ENCODE measurements at regions not wholly inside any gene's neighbourhood (a gene's known extent, or its start where the extent isn't known, plus 50 kb on each side); places are given as distances from the start of the nearest gene placed in this dataset.

- TF ChIP-seq ZNF775 (CRISPR knock-in tag; IDR thresholded peaks at IDR 0.05; ENCODE audit: borderline replicate concordance) (no peak), REL (CRISPR knock-in tag; conservative IDR thresholded peaks at IDR 0.05) (no peak), ZNF563 (CRISPR knock-in tag; IDR thresholded peaks at IDR 0.05) (no peak)
Measured at GRCh38 chr9:80231318-80232236, 659.8 kb downstream of the TLE4 start (continued).

GRCh38 chr9:80223897-80224296 lies 652.1 kb downstream of the TLE4 start:
- Histone ChIP-seq H2AFZ (ENCODE audit: low read length) (no peak overlapping the region), H3K4me2 (ENCODE audit: low read depth, low read length) (no peak overlapping the region), H4K20me1 (ENCODE audit: insufficient read depth, low read length) (no peaks in the 10 kb centered on the region), H3K79me2 (ENCODE audit: insufficient read depth, low read length) (no peaks in the 10 kb centered on the region), H3K4me1 (ENCODE audit: insufficient read depth, low read length) (no peaks in the 10 kb centered on the region), H3K9ac (ENCODE audit: insufficient read depth, low read depth, low read length) (no peak overlapping the region), H3K27me3 (ENCODE audit: control insufficient read depth in 1 of 2, insufficient read depth in 2 of 2, low read length in 2 of 2) (no peaks in the 10 kb centered on the region), H3K4me3 (replicated peaks in 1 of 3; ENCODE audit: insufficient read depth in 1 of 3, low read depth in 2 of 3, low read length in 3 of 3) (no peak overlapping the region), H3K36me3 (replicated peaks in 1 of 2; ENCODE audit: control insufficient read depth in 1 of 2, insufficient read depth in 2 of 2, low read length in 2 of 2) (no peaks in the 10 kb centered on the region), H3K27ac (ENCODE audit: extremely low read length, insufficient read depth, low read length) (no peak overlapping the region), H3K9me3 (ENCODE audit: low read length) (peaks cover 49% of the 10 kb centered on the region)
- WGBS (ENCODE audit: low lambda C conversion rate) = 9% methylated on average over 1 of the region's 1 CpG
- DNase-seq (ENCODE audit: low spot score) (no peak), ATAC-seq (no peak), FAIRE-seq (no peak)
- intact Hi-C loops (cut with micrococcal nuclease; ENCODE audit: unreplicated experiment) (no loop called here), in situ Hi-C loops (cut with HindIII; ENCODE audit: extremely low pct_ligation_motif_present, low pct_unique_long_range_greater_than_20kb) (no loop called here)
- BruUV-seq (replicated peaks) = no TSS peak
- ChIA-PET CTCF (ENCODE audit: low intra/inter-chr PET ratio, low total read pairs) (no interaction called here), POLR2A (no interaction called here)
- TF ChIP-seq ZBTB8A (CRISPR knock-in tag; IDR thresholded peaks at IDR 0.05; ENCODE audit: borderline replicate concordance, low read depth) (no peak), ZBTB42 (CRISPR knock-in tag; IDR thresholded peaks at IDR 0.05) (no peak), KMT2A (CRISPR knock-in tag; IDR thresholded peaks at IDR 0.05) (no peak), CHCHD3 (CRISPR knock-in tag; IDR thresholded peaks at IDR 0.05) (no peak), MED1 (CRISPR knock-in tag; IDR thresholded peaks at IDR 0.05) (no peak), ZNF569 (CRISPR knock-in tag; IDR thresholded peaks at IDR 0.05; ENCODE audit: borderline replicate concordance) (no peak), PHB2 (IDR thresholded peaks at IDR 0.05; ENCODE audit: partially characterized antibody) (no peak), THYN1 (CRISPR knock-in tag; IDR thresholded peaks at IDR 0.05; ENCODE audit: borderline replicate concordance, low read depth) (no peak), RERE (CRISPR knock-in tag; IDR thresholded peaks at IDR 0.05; ENCODE audit: low read depth) (no peak), ZNF276 (CRISPR knock-in tag; IDR thresholded peaks at IDR 0.05; ENCODE audit: low read depth) (no peak), ZNF816 (CRISPR knock-in tag; IDR thresholded peaks at IDR 0.05; ENCODE audit: borderline replicate concordance) (no peak), MTERF4 (CRISPR knock-in tag; IDR thresholded peaks at IDR 0.05) (no peak)
